Right lobe of liver (tissue), 4 donors: ENCODE measurements at regions not wholly inside any gene's neighbourhood (a gene's known extent, or its start where the extent isn't known, plus 50 kb on each side); places are given as distances from the start of the nearest gene placed in this dataset.

Experiments used
- POLR2A ChIP-seq: fragments of 450-650 bp; IDR thresholded peaks from one replicate; pipeline ENCODE4 v1.6.1; 2017; ENCODE audit warnings: antibody characterized with exemption, mild to moderate bottlenecking
- TF ChIP-seq, protein P1 (sequence below), 4 donors: fragments of 200-600 bp in 3 of 4; fragments of 450-650 bp in 1 of 4; IDR thresholded peaks; one replicate each; pipeline versions ENCODE4 v1.5.1 to v1.8.0; 2016 to 2022; ENCODE audit warnings: antibody characterized with exemption in 4 of 4, mild to moderate bottlenecking in 2 of 4
- donor health status: DM: no; HTN: no; CAD: no.
- donor health status: DM: no; HTN: no; CAD: no.
- donor health status: DM: no; HTN: yes; CAD: no.

- TF ChIP-seq, protein P1, sequence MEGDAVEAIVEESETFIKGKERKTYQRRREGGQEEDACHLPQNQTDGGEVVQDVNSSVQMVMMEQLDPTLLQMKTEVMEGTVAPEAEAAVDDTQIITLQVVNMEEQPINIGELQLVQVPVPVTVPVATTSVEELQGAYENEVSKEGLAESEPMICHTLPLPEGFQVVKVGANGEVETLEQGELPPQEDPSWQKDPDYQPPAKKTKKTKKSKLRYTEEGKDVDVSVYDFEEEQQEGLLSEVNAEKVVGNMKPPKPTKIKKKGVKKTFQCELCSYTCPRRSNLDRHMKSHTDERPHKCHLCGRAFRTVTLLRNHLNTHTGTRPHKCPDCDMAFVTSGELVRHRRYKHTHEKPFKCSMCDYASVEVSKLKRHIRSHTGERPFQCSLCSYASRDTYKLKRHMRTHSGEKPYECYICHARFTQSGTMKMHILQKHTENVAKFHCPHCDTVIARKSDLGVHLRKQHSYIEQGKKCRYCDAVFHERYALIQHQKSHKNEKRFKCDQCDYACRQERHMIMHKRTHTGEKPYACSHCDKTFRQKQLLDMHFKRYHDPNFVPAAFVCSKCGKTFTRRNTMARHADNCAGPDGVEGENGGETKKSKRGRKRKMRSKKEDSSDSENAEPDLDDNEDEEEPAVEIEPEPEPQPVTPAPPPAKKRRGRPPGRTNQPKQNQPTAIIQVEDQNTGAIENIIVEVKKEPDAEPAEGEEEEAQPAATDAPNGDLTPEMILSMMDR (IDR thresholded peaks at IDR 0.05) = no peak
- no peak for TF ChIP-seq POLR2A
These were observed 422.0 kb downstream of the PLK2 start for GRCh38 chr5:58037899-58038298.
